Transverse colon (tissue), 4 donors: ENCODE measurements at regions not wholly inside any gene's neighbourhood (a gene's known extent, or its start where the extent isn't known, plus 50 kb on each side); places are given as distances from the start of the nearest gene placed in this dataset.

ENCODE experiments used
- DNase-seq: peaks from one replicate; pipeline ENCODE4 v3.0.0-alpha.2; 2019
- H3K27ac ChIP-seq, 4 donors: fragments of 200-600 bp; sonication (generic); 2 replicates each; pipeline ENCODE4 v1.5.1; 2016 to 2018; ENCODE audit warnings: inconsistent platforms in 4 of 4
- H3K27me3 ChIP-seq: fragments of 200-600 bp; sonication (generic); 2 replicates; pipeline ENCODE4 v1.5.1; 2017; ENCODE audit warnings: inconsistent platforms
- H3K36me3 ChIP-seq, 4 donors: fragments of 200-600 bp; sonication (generic); 2 replicates each; pipeline ENCODE4 v1.5.1; 2017 to 2019; ENCODE audit warnings: inconsistent platforms in 4 of 4
- H3K4me1 ChIP-seq, 4 donors: fragments of 200-600 bp; sonication (generic); 2 replicates each; pipeline ENCODE4 v1.5.1; 2017 to 2020; ENCODE audit warnings: inconsistent platforms in 4 of 4
- H3K4me3 ChIP-seq, 4 donors: fragments of 200-600 bp; sonication (generic); 1 replicate in 1 of 4; 2 replicates in 3 of 4; pipeline versions ENCODE4 v1.5.1 to v1.6.1; 2017 to 2019; ENCODE audit warnings: inconsistent platforms in 4 of 4
- H3K9me3 ChIP-seq, 2 donors: fragments of 200-600 bp; sonication (generic); 2 replicates each; pipeline ENCODE4 v1.5.1; 2017 to 2019; ENCODE audit warnings: inconsistent platforms in 2 of 2
- EP300 ChIP-seq: sonication (generic); formaldehyde crosslinking; IDR thresholded peaks from one replicate; pipeline ENCODE4 v1.6.1; 2017; ENCODE audit warnings: antibody characterized with exemption, low read depth
- POLR2A ChIP-seq: fragments of 450-650 bp; IDR thresholded peaks from one replicate; pipeline ENCODE4 v1.6.1; 2016; ENCODE audit warnings: antibody characterized with exemption, mild to moderate bottlenecking, moderate library complexity
- POLR2AphosphoS5 ChIP-seq, 3 donors: sonication (generic); formaldehyde crosslinking; IDR thresholded peaks; one replicate each; pipeline ENCODE4 v1.6.1; 2016; ENCODE audit warnings: antibody characterized with exemption in 3 of 3
- WGBS, 2 donors: methylation state at CpG; one replicate each; pipeline ENCODE4 v1.1.5; 2018; ENCODE audit warnings: low coverage in 1 of 2; 5-methylcytosine and 5-hydroxymethylcytosine counted together
- in situ Hi-C, 4 donors: fragments of 200-750 bp; cut with MboI; loops; one replicate each; pipeline versions ENCODE4 v1.15.0 to v1.15.1; 2017; ENCODE audit warnings: low sequenced_read_pairs in 3 of 4, low pct_ligation_motif_present in 1 of 4, low pct_unique_long_range_greater_than_20kb in 1 of 4
- intact Hi-C: fragments of 100-400 bp; cut with DNase I; formaldehyde crosslinking; loops from one replicate; pipeline ENCODE4 v1.15.1; 2023; ENCODE audit warnings: low total_unique reads
- TF ChIP-seq, protein P1 (sequence below), 5 experiments: fragments of 200-600 bp in 3 of 5; fragments of 450-650 bp in 2 of 5; sonication (generic) in 3 of 5; IDR thresholded peaks; 1 replicate in 2 of 5; 2 replicates in 3 of 5; pipeline ENCODE4 v1.5.1; 2016 to 2017; ENCODE audit warnings: antibody characterized with exemption in 5 of 5, inconsistent platforms in 3 of 5, mild to moderate bottlenecking in 2 of 5, moderate library complexity in 1 of 5

DNA sequence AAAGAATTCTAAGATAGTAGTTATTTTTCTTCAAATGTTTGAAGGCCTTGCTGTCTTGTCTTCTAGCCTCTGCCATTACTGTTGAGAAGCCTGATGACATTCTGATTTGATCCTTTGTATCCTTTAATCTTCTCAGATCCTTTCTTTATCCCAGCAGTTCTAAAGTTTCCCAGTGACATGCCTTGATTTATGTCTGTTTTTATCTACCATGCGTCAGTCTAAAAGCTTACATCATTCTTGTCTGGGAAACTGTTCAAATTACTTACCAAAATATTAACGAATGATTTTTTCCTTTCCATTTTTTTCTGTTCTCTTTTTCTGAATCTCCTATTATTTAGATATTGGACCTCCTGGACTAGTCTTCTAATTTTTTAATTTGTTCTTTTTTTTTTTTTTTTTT lies 78.3 kb upstream of the HELT start:
- in situ Hi-C loops (no loop called here), intact Hi-C loops (no loop called here)
- Histone ChIP-seq H3K27me3 (no peaks in the 10 kb centered on the region), H3K4me3 (no peak overlapping the region), H3K9me3 (no peaks in the 10 kb centered on the region), H3K4me1 (peaks cover 0 to 9% (median 0%) of the 10 kb centered on the region in 4 donors), H3K36me3 (no peaks in the 10 kb centered on the region), H3K27ac (no peak overlapping the region)
- TF ChIP-seq, protein P1, sequence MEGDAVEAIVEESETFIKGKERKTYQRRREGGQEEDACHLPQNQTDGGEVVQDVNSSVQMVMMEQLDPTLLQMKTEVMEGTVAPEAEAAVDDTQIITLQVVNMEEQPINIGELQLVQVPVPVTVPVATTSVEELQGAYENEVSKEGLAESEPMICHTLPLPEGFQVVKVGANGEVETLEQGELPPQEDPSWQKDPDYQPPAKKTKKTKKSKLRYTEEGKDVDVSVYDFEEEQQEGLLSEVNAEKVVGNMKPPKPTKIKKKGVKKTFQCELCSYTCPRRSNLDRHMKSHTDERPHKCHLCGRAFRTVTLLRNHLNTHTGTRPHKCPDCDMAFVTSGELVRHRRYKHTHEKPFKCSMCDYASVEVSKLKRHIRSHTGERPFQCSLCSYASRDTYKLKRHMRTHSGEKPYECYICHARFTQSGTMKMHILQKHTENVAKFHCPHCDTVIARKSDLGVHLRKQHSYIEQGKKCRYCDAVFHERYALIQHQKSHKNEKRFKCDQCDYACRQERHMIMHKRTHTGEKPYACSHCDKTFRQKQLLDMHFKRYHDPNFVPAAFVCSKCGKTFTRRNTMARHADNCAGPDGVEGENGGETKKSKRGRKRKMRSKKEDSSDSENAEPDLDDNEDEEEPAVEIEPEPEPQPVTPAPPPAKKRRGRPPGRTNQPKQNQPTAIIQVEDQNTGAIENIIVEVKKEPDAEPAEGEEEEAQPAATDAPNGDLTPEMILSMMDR (IDR thresholded peaks at IDR 0.05), result no peak
- TF ChIP-seq EP300 (no peak), POLR2A (no peak), POLR2AphosphoS5 (IDR thresholded peaks at IDR 0.05) (no peak)
- WGBS, 2 donors, result 85 to 100% methylated on average over 2 of the region's 2 CpGs
- no peak for DNase-seq

DNA sequence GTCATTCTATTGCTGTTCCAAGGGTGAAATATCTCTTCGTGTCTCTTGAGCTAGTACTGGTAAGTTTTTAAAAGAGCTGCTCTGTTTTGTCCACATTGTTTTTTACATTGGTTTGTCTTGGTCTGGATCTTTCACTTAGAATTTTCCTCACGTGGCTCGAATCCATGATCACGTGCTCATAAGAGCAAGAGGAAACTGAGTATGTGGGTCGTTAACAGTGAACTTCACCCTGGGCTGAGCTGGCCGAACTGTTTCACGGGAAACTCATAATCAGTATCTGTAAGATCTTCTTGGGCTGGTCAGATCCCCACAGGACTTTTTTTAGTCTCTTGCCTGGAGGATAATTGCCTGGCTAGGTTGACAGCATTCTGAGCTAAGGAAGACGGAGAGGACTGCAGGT lies 77.8 kb upstream of the HELT start:
- Histone ChIP-seq H3K27ac (no peak overlapping the region), H3K4me1 (peaks cover 0 to 9% (median 0%) of the 10 kb centered on the region in 4 donors), H3K4me3 (no peak overlapping the region), H3K9me3 (no peaks in the 10 kb centered on the region), H3K27me3 (no peaks in the 10 kb centered on the region), H3K36me3 (no peaks in the 10 kb centered on the region)
- in situ Hi-C loops, result no loop called here
- 69 to 84% methylated on average over 8 of the region's 8 CpGs for WGBS, 2 donors
- TF ChIP-seq POLR2AphosphoS5 (IDR thresholded peaks at IDR 0.05) (no peak), POLR2A (no peak), EP300 (no peak)
- TF ChIP-seq, protein P1 (IDR thresholded peaks at IDR 0.05), result no peak
- intact Hi-C loops, result no loop called here
- no peak for DNase-seq

DNA sequence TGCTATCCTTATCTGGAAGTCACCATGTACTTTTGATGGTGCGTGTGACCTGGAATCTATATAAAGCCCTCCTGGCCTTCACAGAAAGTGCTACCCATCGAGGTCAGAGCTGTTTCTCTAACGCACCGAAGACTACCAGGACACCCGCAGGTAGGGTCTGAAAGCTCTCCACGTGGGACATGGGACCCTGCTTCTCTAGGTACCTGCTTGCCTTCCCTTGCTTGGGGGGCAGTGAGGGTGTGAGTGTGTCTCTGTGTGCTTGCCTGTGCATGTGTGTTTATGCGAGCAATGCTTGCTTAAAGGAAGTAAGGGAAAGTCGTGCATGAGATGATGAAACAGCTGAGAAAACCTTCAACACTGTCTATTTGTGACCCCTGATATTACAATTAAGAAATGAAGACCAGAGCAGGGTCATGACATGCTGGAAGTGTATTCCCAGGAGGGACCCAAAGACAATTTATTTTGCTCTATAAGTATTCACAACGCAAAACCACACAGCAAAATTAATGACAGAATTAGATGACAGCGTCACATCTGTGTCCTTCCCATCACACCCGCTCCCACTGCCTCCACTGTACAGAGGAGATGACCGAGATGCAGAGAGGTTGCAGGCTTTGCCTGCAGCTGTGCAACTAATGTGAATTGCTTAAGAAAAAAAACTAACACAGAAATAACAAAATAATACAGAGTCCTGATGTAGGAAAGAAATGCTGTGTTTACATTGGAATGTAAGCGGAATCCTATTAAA lies 76.4 kb upstream of the HELT start:
- no peak for TF ChIP-seq POLR2A
- TF ChIP-seq POLR2AphosphoS5 (IDR thresholded peaks at IDR 0.05), result no peak
- TF ChIP-seq EP300, result no peak
- TF ChIP-seq, protein P1 (IDR thresholded peaks at IDR 0.05), result no peak
- no peak for DNase-seq
- in situ Hi-C loops (no loop called here), intact Hi-C loops (no loop called here)
- H3K4me3 ChIP-seq, result no peak overlapping the region
- H3K36me3 ChIP-seq, result no peaks in the 10 kb centered on the region
- H3K27ac ChIP-seq, result no peak overlapping the region
- peaks cover 0 to 9% (median 0%) of the 10 kb centered on the region in 4 donors for H3K4me1 ChIP-seq
- 65 to 77% methylated on average over 7 to 13 of the region's 13 CpGs for WGBS, 2 donors
- no peaks in the 10 kb centered on the region for H3K27me3 ChIP-seq
- H3K9me3 ChIP-seq, result no peaks in the 10 kb centered on the region

DNA sequence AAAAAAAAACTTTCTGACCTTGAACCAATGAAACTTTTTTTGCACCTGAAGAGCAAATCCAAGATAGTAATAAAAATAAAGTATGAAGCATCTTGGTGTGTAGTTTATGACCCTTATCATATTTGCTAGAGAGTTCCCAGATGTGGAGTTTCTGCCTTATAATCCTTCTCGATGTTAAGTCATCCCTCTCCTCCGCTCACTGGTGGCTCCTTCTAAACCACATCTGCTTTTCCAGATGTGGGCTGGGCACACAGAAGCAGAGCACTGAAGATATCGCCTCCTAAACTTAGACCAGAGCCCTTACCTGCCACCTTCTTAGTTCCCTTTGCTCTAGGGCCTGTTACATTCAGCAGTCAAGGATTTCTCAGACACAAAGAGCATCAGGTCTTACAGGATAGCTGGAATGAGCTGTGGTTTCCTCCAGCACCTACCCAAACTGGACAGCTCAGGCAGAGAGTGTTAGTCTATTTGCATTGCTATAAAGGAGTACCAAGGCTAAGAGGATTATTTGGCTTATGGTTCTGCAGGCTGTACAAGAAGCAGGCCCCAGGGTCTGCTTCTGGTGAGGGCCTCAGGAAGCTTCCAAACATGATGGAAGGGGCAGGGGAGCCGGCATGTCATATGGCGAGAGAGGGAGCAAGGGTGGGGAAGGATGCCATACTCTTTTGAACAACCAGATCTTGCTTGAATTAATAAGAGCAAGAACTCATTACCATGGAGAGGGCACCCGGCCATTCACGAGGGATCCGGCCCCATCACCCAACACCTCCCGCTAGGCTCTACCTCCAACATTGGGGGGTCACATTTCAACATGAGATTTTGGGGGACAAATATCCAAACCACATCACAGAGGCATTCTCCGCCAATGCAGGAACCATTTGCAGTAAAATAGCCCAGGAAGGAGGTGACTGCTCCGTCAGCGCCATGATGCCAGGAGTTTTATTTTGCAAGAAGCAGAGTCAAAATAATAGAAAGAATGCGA lies 75.6 kb upstream of the HELT start:
- H3K4me3 ChIP-seq, result no peak overlapping the region
- TF ChIP-seq, protein P1 (IDR thresholded peaks at IDR 0.05), result no peak
- TF ChIP-seq EP300, result no peak
- no peak for TF ChIP-seq POLR2AphosphoS5 (IDR thresholded peaks at IDR 0.05)
- no peak for TF ChIP-seq POLR2A
- peaks cover 0 to 4% (median 0%) of the 10 kb centered on the region in 4 donors for H3K4me1 ChIP-seq

More for the DNA sequence above, 75.6 kb upstream of the HELT start:
- no peak for DNase-seq
- whole genome bisulfite sequencing, 2 donors, result 75 to 86% methylated on average over 7 to 13 of the region's 13 CpGs
- Histone ChIP-seq H3K27me3 (no peaks in the 10 kb centered on the region), H3K27ac (no peak overlapping the region), H3K36me3 (no peaks in the 10 kb centered on the region), H3K9me3 (no peaks in the 10 kb centered on the region)
- intact Hi-C loops (no loop called here), in situ Hi-C loops (no loop called here)
